ENCODE measurements at regions not wholly inside any gene's neighbourhood (a gene's known extent, or its start where the extent isn't known, plus 50 kb on each side); places are given as distances from the start of the nearest gene placed in this dataset.

GRCh38 chr16:65876624-65877023 lies 489.9 kb upstream of the CDH5 start:
- no peak for DNase-seq

GRCh38 chr16:65876056-65876408 lies 490.5 kb upstream of the CDH5 start:
- no peak for DNase-seq

- DNase-seq, result no peak
Measured at GRCh38 chr16:65875381-65876055, 491.0 kb upstream of the CDH5 start.

- DNase-seq, result no peak
Measured at GRCh38 chr16:65869261-65869660, 497.2 kb upstream of the CDH5 start.

GRCh38 chr16:65867276-65867960 lies 499.1 kb upstream of the CDH5 start:
- peak; percentile 80 for DNase-seq

- DNase-seq, result no peak
Measured at GRCh38 chr16:65863236-65863635, 503.3 kb upstream of the CDH5 start.

- DNase-seq, result no peak
Measured at GRCh38 chr16:65861131-65861731, 505.3 kb upstream of the CDH5 start.

DNA sequence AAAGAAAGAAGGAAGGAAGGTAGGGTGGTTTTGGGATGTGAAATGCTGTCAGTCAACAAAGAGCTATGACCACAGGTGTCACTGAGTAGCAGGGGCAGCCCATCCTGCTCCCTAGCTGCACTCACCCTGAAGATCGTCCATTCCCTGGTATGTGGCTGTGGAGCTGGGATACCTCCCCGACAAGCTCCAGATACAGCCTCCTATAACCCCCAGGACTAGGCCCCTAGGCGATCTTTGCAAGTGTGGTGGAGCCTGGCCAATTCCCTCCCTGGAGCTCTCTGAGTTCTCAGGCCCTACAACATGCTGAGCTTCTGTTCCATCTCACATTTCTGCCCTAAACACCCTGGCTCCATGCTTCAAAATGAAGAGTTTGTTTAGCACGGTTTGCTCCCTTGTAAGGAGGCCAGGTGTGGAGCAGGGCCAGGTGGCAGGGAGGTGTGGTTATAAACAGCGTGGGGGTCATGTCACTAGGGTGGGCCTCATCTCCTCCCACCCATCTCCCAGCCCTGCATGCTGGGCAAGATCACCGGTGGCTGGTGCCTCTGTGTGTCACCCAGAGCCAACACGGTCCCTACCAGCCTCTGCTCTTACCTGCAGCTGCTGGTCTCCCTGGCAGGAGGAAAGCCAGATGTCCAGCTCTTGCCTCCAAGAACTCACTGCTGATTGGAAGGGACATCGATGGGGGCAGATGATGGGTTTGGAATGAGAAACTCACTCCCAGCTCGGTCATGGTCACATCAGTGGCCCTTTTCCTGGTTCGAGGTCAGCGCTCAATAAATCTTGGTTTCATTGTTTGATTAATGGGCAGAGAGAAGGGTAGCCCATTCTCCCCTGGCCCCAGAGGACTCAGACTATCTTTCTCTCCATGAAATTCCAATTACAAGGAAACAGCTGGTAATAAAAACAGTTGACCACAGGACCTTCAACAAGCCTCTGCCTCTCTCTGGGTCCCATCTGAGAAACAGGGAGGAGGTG lies 511.0 kb upstream of the CDH5 start:
- no peak for DNase-seq

GRCh38 chr16:65846210-65846602 lies 520.3 kb upstream of the CDH5 start:
- no peak for DNase-seq

DNA sequence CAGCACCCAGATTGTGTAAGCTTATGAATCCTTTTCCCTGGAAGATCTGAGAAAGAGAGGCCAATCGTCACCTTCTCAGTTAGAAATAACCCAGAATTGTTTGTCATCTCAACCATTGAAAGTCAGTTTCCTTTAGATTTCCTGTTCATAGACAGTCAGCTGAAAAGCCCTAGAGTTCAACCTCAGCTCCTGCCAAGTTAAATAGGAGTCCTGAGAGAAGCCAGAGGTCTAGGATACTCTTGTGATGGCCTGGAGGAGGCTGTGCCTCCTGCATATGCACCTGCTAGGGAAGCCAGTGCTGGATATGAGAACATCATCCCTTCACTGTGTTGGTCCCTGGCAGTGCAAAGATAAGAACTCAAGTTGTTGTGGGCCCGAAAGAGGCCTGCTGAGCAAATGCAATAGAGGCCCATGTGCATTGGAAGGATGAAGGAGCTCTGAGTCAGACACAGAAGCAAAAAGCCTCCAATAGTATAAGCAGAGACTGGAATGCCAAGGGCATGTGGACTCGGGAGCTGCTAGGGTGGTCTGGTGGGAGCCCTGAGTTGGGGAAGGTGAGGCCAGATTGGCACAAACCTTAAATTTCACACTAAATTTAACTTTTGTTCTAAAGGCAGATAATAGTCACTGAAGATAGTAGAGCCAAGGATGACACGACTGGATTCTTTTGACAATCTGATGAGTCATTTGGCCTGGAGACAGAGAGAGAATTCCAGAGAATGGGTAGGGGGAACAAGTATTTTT lies 520.9 kb upstream of the CDH5 start:
- DNase-seq, result no peak

- no peak for DNase-seq
Measured at GRCh38 chr16:65843941-65844340, 522.5 kb upstream of the CDH5 start.

- DNase-seq, result no peak
Measured at GRCh38 chr16:65842067-65842466, 524.4 kb upstream of the CDH5 start.

- DNase-seq, result no peak
Measured at GRCh38 chr16:65838001-65838400, 528.5 kb upstream of the CDH5 start.

GRCh38 chr16:65837464-65837863 lies 529.0 kb upstream of the CDH5 start:
- DNase-seq, result no peak

DNA sequence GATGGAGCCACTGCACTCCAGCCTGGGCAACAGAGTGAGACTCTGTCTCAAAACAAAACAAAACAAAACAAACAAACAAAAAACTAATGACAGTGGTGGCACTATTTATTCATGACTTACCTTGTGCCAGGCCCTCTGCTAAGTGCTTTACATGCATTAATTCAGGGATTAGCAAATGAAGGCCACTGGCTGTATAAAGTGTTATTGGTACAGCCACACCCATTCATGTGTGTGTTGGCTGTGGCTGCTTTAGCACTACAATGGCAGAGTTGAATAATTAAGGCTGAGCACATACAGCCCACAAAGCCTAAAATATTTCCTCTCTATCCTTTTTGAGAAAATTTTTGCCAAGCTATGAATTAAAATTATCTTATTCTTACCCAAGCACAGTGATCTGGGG lies 531.8 kb upstream of the CDH5 start:
- DNase-seq, result no peak

DNA sequence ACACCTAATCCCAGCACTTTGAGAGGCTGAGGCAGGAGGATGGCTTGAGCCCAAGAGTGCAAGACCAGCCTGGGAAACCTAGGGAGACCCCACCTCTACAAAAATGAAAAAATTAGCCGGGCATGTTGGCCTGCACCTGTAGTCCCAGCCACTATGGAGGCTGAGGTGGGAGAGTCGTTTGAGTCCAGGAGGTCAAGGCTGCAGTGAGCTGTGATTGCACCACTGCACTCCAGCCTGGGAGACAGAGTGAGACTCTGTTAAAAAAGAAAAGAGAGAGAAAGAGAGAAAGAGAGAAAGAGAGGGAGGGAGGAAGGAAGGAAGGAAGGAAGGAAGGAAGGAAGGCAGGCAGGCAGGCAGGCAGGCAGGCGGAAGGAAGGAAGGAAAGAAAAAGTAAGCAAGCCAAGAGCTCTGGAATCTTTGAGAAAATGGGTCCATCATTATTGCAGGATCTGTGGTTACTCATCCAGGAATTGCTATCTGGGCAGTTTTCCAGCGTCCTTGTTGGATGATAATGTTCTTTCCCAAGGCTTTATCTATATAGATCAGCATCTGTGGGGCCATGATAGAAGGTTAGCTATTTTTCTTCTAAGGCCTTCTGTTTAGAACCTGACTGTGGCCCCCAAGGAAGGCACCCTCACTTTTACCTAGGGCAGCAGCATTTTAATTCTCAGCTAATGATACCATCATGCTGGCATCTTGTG lies 533.2 kb upstream of the CDH5 start:
- no peak for DNase-seq

- no peak for DNase-seq
Measured at GRCh38 chr16:65832679-65833078, 533.8 kb upstream of the CDH5 start.

DNA sequence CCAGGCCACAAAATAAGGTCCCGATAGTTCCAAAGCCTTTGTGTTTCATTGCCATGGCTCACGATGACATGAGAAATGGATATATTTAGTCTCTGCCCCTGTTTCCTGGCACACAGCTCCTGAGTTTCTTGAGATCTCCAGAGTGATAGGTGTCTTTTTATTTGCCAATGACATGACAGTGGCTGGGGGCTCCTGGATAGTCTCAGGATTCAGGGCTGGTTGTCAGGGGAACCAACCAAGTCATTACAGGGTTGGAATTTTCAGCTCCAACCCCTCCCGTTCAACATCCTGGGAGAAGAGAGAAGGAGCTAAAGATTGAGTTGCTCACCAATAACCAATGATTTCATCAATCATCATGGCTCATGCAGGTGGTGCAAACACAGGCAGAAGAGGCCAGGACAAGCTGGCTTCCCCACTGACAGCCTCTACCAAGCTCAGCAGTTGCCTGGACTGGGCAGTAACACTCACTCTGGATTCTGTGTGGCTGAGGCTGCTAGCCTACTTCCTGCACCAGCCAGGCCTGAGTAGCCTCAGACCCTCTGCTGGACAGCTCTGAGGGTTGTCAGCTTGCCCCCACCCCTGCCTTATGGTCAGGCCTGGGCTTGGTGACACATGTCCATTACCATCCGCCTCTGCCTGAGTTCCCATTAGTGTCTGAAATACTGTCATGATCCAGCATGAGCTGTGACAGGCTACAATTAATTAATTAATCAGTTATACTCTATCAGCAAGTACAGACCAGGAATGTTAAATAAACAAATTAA lies 534.4 kb upstream of the CDH5 start:
- DNase-seq, result no peak

DNA sequence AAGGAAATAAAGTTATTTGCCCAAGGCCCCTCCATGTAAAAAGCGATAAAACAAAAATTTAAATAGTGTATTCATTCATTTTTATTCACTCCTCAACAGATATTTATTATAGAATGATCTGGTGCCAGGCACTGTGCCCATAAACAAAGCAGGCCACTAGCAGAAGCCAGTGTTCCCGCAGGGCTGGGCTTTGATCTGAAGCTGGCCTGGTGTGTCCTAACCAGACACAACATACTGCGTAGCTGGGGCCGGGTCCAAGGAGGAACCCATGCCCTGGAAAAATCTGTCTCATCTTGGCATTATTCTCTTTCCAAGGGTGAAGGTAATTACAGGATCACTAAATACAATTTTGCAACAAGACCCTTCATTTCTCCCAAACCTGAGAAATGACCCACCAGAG lies 537.4 kb upstream of the CDH5 start:
- DNase-seq, result no peak

DNA sequence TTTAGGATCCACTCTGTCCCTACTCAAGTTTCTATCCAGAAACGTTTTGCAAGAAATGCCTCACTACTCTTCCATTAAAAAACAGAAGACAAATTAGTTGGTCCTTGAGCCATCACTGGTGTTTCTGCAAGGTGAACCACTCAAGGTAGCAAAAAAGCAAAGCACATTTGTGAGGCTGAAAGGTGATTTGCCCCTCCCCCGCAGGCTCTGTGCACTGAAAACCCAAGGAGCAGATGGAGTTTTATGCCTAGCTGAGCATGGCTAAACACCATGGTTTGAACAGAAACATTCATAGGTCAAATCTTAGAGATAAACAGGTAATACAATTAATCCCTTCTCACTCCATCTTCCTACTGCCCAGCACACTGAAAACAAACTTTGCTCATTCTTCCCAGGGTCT lies 538.2 kb upstream of the CDH5 start:
- DNase-seq, result peak; percentile 51

DNA sequence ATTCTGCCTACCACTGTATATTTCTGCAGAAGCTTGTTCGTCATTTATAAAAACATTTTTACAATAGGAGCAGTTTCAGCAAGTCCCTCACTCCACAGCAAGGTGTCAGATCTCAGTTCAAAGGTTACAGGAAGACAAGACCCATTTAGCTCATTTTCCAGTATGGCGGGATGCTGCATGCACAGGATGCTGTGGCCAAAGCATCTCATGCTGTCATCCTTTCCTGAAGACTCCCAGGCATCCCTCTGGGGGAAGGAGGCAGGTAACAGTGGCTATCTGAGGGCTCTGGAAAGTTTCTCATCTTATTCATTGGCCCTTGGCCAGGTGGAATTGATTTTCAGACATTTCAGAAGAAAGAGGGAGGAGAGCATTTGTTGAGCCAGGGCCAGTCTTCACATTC lies 539.3 kb upstream of the CDH5 start:
- DNase-seq, result no peak
